Mucosa of rectum (tissue), 2 donors: ENCODE measurements at regions not wholly inside any gene's neighbourhood (a gene's known extent, or its start where the extent isn't known, plus 50 kb on each side); places are given as distances from the start of the nearest gene placed in this dataset.

Experiments
- H3K27ac ChIP-seq, 2 donors: one replicate each; pipeline ENCODE4 v1.7.0; 2013; ENCODE audit warnings: inconsistent platforms in 2 of 2, low read depth in 2 of 2, low read length in 2 of 2
- H3K27me3 ChIP-seq, 2 donors: one replicate each; pipeline ENCODE4 v1.7.0; 2013; ENCODE audit warnings: low read length in 2 of 2; ENCODE audit not compliant: control insufficient read depth in 2 of 2, insufficient read depth in 2 of 2
- H3K36me3 ChIP-seq, 2 donors: one replicate each; pipeline ENCODE4 v1.7.0; 2013; ENCODE audit warnings: low read length in 2 of 2; ENCODE audit not compliant: control insufficient read depth in 2 of 2, insufficient read depth in 2 of 2
- H3K4me1 ChIP-seq, 2 donors: one replicate each; pipeline ENCODE4 v1.7.0; 2013; ENCODE audit warnings: low read length in 2 of 2, mild to moderate bottlenecking in 1 of 2; ENCODE audit not compliant: control insufficient read depth in 2 of 2, insufficient read depth in 2 of 2
- H3K4me3 ChIP-seq, 2 donors: one replicate each; pipeline ENCODE4 v1.7.0; 2013; ENCODE audit warnings: low read length in 2 of 2
- H3K9ac ChIP-seq, 2 donors: one replicate each; pipeline ENCODE4 v1.7.0; 2013; ENCODE audit warnings: low read length in 2 of 2, low read depth in 1 of 2, mild to moderate bottlenecking in 1 of 2
- H3K9me3 ChIP-seq, 2 donors: one replicate each; pipeline ENCODE4 v1.7.0; 2013; ENCODE audit warnings: low read length in 2 of 2; ENCODE audit not compliant: control insufficient read depth in 2 of 2
- donor health status: healthy.
- donor health status: Normal muscosa, but diverticular disease.

DNA sequence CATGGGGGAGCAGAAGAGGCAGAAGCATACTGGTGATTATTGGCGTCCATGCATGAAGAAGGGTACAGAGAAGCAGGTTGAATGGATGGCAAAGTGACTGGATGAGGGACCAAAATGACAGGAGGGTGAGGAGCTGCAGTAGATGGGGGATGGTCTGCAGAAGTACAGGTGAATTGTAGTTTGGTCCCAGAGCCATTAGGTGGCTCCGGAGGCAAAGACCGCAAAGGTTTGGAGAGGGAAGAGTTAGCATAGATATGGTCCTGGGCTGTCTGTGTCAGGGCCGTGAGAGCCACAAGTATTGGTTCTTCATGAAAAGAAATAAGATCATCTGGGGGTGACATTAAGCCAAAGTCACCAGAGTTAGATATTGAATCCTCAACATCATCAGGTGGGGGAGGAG is 59.0 kb upstream of the ZNF726 start:
- H3K36me3 ChIP-seq: no peaks in the 10 kb centered on the region
- no peak overlapping the region for H3K9ac ChIP-seq
- no peaks in the 10 kb centered on the region for H3K4me1 ChIP-seq
- H3K27me3 ChIP-seq: no peaks in the 10 kb centered on the region
- H3K9me3 ChIP-seq: peaks cover 0 to 5% of the 10 kb centered on the region in 2 donors
- H3K27ac ChIP-seq: no peak overlapping the region
- no peak overlapping the region for H3K4me3 ChIP-seq

DNA sequence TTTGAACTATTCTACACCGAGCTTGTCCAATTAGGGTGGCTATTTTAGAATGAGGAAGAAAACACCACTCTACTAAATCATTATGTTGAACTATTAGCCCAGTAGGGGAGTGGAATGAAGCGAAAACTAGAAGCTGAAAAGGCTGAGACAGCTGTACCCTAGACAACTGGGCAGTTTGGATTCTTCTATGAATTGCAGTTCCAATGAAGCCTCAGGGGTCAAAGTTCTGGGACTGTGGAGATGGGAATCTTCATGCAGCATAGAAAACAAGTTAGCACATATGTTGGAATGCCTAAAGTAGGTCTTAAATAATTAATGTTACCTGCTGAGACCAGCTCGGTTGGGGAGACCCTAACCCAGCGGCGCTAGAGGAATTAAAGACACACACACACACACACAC is 62.7 kb upstream of the ZNF726 start:
- Histone ChIP-seq H3K9ac (no peak overlapping the region), H3K27ac (no peak overlapping the region), H3K9me3 (peaks cover 0 to 5% of the 10 kb centered on the region in 2 donors), H3K4me3 (no peak overlapping the region), H3K36me3 (no peaks in the 10 kb centered on the region), H3K27me3 (no peaks in the 10 kb centered on the region), H3K4me1 (no peaks in the 10 kb centered on the region)

DNA sequence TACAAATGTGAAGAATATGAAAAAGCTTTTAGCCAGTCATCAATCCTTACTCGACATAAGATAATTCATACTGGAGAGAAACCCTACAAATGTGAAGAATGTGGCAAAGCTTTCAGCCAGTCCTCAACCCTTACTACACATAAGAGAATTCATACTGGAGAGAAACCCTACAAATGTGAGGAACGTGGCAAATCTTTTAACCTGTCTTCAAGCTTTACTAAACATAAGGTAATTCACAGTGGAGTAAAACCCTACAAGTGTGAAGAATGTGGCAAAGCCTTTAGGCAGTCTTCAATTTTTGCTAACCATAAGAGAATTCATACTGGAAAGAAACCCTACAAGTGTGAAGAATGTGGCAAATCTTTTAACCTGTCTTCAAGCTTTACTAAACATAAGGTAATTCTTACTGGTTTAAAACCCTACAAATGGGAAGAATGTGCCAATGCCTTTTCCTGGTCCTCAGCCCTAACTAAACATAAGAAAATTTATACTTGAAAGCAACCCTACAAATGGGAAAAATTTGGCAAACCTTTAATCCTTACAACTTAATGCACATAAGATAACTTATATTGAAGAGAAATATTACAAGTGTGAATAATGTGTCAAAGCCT is 74.1 kb upstream of the ZNF681 start:
- Histone ChIP-seq H3K36me3 (no peaks in the 10 kb centered on the region), H3K27me3 (no peaks in the 10 kb centered on the region), H3K4me1 (no peaks in the 10 kb centered on the region), H3K9me3 (peaks cover 21 to 32% of the 10 kb centered on the region in 2 donors), H3K27ac (no peak overlapping the region), H3K9ac (no peak overlapping the region), H3K4me3 (no peak overlapping the region)

DNA sequence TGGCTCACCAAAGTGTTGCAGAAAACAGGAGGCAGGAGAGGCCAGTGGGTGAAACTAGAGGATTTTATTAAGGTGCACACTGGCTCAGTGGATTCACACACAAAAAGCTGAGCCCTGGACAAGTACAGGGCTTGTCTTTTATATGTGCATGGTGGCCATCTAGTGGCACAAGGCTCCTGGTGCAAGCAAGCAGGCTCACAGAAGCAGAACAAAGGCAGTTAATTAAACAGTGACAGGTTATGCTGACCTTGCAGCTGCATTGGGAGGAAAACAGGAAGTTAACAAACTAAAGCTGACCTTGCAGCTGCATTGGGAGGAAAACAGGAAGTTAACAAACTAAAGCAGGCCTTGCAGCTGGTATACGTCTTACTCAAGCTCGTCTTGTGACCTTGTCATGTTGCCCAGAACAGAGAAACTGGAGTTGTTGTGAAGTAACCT is 65.3 kb upstream of the ZNF681 start:
- no peaks in the 10 kb centered on the region for H3K27me3 ChIP-seq
- H3K9me3 ChIP-seq: peaks cover 15 to 22% of the 10 kb centered on the region in 2 donors
- no peak overlapping the region for H3K9ac ChIP-seq
- H3K4me3 ChIP-seq: peak overlapping the region; percentile 1 to 3
- peaks cover 0 to 3% of the 10 kb centered on the region in 2 donors for H3K36me3 ChIP-seq
- no peak overlapping the region for H3K27ac ChIP-seq
- no peaks in the 10 kb centered on the region for H3K4me1 ChIP-seq

DNA sequence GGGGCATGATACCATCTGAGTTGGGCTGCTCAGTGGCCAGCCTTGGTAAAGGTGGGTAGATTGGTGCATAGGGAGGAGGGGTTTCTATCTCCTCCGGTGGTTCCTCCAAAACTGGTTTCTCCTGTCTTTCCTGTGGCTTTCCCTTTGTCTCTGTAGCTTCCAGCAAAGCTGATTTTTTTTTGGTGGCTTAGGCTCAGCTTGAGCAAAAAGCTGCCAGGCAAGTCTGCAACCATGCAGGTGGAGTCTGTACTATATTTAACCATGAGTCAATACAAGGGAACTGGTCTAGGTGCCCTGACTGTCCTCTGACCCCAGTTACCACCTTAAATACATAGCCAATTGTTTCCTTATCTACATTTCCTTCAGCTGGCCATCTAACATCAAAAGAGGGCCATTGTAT is 64.0 kb upstream of the ZNF681 start:
- Histone ChIP-seq H3K27me3 (no peaks in the 10 kb centered on the region), H3K4me1 (no peaks in the 10 kb centered on the region), H3K9ac (no peak overlapping the region), H3K9me3 (peaks cover 22 to 26% of the 10 kb centered on the region in 2 donors), H3K36me3 (peaks cover 0 to 3% of the 10 kb centered on the region in 2 donors), H3K27ac (peak overlapping the region; percentile 16 to 53), H3K4me3 (peak overlapping the region in 1 of 2 donors; percentile 41)

DNA sequence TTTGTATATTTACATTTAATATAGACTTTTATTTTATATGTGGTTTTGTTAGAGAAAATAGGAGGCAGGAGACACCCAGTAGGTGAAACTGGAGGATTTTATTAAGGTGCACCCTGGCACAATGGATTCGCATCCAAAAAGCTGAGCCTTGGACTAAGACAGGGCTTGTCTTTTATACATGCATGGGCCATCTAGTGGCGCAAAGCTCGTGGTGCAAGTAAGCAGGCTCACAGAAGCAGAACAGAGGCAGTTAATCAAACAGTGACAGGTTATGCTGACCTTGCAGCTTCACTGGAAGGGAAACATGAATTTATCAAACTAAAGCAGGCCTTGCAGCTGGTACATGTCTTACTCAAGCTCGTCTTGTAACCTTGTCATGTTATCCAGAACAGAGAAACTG is 58.8 kb upstream of the ZNF681 start:
- Histone ChIP-seq H3K36me3 (peaks cover 0 to 4% of the 10 kb centered on the region in 2 donors), H3K27ac (no peak overlapping the region), H3K4me1 (no peaks in the 10 kb centered on the region), H3K9me3 (peaks cover 5 to 17% of the 10 kb centered on the region in 2 donors), H3K27me3 (no peaks in the 10 kb centered on the region), H3K4me3 (peak overlapping the region in 1 of 2 donors; percentile 26), H3K9ac (no peak overlapping the region)

DNA sequence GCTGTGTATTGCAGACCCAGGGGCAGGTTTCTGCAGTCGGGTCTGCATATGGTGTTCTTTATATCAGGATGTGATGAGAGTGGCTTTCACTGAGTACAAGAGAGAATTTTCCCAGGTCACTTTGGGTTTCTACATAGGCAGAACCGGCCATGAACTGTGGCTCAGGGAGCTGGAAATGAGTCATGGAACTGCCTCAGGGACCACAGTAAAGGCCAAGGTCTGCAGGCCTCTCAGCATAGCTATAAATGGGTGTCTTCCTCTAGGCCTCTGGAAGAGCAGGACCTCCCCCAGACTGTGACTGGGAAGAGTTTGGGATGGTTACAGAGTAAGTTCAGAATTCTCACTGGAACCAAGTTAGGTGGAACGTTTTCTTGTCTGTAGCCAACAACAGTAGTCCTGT is 51.8 kb upstream of the ZNF681 start:
- Histone ChIP-seq H3K27me3 (no peaks in the 10 kb centered on the region), H3K27ac (no peak overlapping the region), H3K4me1 (no peaks in the 10 kb centered on the region), H3K4me3 (no peak overlapping the region), H3K9ac (no peak overlapping the region), H3K9me3 (no peaks in the 10 kb centered on the region), H3K36me3 (peaks cover 3 to 4% of the 10 kb centered on the region in 2 donors)
